Umbilical cord (tissue), 1 donor: ENCODE measurements at regions not wholly inside any gene's neighbourhood (a gene's known extent, or its start where the extent isn't known, plus 50 kb on each side); places are given as distances from the start of the nearest gene placed in this dataset.
"Not testable (repeated sequence)": the region's sequence is repeated elsewhere in the genome, so short reads cannot be mapped to it uniquely, and the experiment has no call there.

Source experiments
- DNase-seq: peaks from one replicate; pipeline ENCODE4 v3.0.0-alpha.2; 2015; ENCODE audit warnings: low spot score

GRCh38 chr14:57150449-57150848, 118.3 kb downstream of the EXOC5 start:
- DNase-seq, result no peak

- DNase-seq, result no peak
These were observed 129.5 kb downstream of the EXOC5 start for GRCh38 chr14:57139173-57139572.

- DNase-seq, result no peak
These were observed 131.9 kb downstream of the EXOC5 start for GRCh38 chr14:57136669-57137328.

GRCh38 chr14:57127809-57128208, 140.9 kb downstream of the EXOC5 start:
- not testable (repeated sequence) for DNase-seq

GRCh38 chr14:57122129-57122528, 146.6 kb downstream of the EXOC5 start:
- DNase-seq, result no peak

GRCh38 chr14:57112072-57112807, 156.5 kb downstream of the EXOC5 start:
- DNase-seq, result not testable (repeated sequence)

GRCh38 chr14:57110411-57110810, 158.3 kb downstream of the EXOC5 start:
- DNase-seq, result not testable (repeated sequence)

GRCh38 chr14:57091030-57091608, 177.6 kb downstream of the EXOC5 start:
- DNase-seq, result no peak

GRCh38 chr14:57089901-57090300, 178.8 kb downstream of the EXOC5 start:
- no peak for DNase-seq

- no peak for DNase-seq
These were observed 180.9 kb downstream of the EXOC5 start for GRCh38 chr14:57087841-57088240.

GRCh38 chr14:57086271-57087162, 182.2 kb downstream of the EXOC5 start:
- no peak for DNase-seq

- no peak for DNase-seq
These were observed 182.9 kb downstream of the EXOC5 start for GRCh38 chr14:57085801-57086200.

GRCh38 chr14:57085043-57085442, 183.7 kb downstream of the EXOC5 start:
- DNase-seq, result no peak

- no peak for DNase-seq
These were observed 188.0 kb downstream of the EXOC5 start for GRCh38 chr14:57080691-57081090.

- DNase-seq, result no peak
These were observed 190.7 kb downstream of the EXOC5 start for GRCh38 chr14:57078054-57078453.

GRCh38 chr14:57073986-57074385, 194.7 kb downstream of the EXOC5 start:
- no peak for DNase-seq

- DNase-seq, result no peak
These were observed 197.1 kb downstream of the EXOC5 start for GRCh38 chr14:57071639-57072038.

- no peak for DNase-seq
These were observed 199.0 kb downstream of the EXOC5 start for GRCh38 chr14:57069702-57070101.

GRCh38 chr14:57068511-57068910, 200.2 kb downstream of the EXOC5 start:
- DNase-seq, result no peak

- peak; percentile 34 for DNase-seq
These were observed 201.7 kb downstream of the EXOC5 start for GRCh38 chr14:57066887-57067513.

GRCh38 chr14:57066463-57066862, 202.2 kb downstream of the EXOC5 start:
- no peak for DNase-seq
